Retinal pigment epithelial cell (primary cell): ENCODE measurements at regions not wholly inside any gene's neighbourhood (a gene's known extent, or its start where the extent isn't known, plus 50 kb on each side); places are given as distances from the start of the nearest gene placed in this dataset.

ENCODE experiments used
- DNase-seq: peaks from one replicate; pipeline ENCODE4 v3.0.0-alpha.2; 2010; ENCODE audit warnings: low read depth
- H3K4me3 ChIP-seq: 2 replicates; pipeline ENCODE4 v1.5.1; 2011; ENCODE audit warnings: mild to moderate bottlenecking, low read length, control low read depth, moderate library complexity
- TF ChIP-seq, protein P1 (sequence below): conservative IDR thresholded peaks from 2 replicates; pipeline ENCODE4 v1.5.1; 2011; ENCODE audit warnings: low read depth, low read length, control low read depth, inconsistent platforms

DNA sequence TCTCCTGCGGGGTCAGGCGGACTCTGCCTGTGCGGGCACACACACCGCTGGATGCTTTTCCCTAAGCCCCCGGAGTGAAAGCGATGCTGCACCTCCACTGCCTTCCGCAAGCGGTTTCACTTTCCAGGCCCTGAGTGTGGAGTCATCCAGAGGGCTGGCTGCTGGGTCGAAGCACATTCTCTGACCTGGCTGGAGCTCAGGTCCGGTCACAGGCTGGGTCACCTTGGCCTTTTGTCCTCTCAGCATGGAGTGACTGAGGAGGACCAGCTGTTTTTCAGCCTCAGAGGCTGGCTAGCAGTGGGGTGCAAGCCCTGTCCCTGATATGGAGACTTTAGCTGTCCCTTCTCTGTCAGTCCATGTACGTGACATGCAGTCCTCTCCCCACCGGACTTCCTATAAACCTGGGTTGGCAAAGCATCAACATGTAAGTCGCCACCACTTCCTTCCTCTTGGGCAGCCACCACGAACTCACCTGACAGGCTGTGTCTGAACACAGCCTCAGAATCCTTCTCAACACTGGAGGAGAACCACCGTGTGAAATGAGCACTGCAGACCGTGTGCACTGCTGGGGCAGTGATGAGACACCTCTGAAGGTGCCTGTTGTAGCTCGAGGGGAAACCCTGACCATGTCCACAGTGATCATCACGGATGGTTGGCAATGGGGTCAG is 51.3 kb downstream of the GADD45G start:
- TF ChIP-seq, protein P1, sequence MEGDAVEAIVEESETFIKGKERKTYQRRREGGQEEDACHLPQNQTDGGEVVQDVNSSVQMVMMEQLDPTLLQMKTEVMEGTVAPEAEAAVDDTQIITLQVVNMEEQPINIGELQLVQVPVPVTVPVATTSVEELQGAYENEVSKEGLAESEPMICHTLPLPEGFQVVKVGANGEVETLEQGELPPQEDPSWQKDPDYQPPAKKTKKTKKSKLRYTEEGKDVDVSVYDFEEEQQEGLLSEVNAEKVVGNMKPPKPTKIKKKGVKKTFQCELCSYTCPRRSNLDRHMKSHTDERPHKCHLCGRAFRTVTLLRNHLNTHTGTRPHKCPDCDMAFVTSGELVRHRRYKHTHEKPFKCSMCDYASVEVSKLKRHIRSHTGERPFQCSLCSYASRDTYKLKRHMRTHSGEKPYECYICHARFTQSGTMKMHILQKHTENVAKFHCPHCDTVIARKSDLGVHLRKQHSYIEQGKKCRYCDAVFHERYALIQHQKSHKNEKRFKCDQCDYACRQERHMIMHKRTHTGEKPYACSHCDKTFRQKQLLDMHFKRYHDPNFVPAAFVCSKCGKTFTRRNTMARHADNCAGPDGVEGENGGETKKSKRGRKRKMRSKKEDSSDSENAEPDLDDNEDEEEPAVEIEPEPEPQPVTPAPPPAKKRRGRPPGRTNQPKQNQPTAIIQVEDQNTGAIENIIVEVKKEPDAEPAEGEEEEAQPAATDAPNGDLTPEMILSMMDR: no peak
- H3K4me3 ChIP-seq: no peak overlapping the region
- no peak for DNase-seq

DNA sequence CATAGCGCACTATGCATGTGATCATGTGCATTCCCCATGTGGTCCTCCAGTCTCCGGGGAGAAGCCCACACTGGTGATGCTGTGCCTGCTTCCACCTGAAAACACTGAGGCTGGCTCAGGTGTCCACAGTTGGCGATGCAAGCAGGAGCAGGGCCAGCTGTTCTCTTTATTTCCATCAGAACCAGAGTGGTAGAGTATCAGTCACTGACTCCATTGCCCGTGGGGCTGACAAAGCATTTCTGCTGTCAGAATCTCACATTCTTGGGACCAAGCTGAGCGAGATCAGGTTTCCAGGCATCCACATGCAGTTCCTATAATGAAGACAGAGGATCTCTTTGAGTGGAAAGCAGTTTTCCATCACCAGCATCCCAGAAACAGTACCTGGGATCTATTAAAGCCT is 52.5 kb downstream of the GADD45G start:
- DNase-seq: no peak
- no peak overlapping the region for H3K4me3 ChIP-seq
- TF ChIP-seq, protein P1: no peak

DNA sequence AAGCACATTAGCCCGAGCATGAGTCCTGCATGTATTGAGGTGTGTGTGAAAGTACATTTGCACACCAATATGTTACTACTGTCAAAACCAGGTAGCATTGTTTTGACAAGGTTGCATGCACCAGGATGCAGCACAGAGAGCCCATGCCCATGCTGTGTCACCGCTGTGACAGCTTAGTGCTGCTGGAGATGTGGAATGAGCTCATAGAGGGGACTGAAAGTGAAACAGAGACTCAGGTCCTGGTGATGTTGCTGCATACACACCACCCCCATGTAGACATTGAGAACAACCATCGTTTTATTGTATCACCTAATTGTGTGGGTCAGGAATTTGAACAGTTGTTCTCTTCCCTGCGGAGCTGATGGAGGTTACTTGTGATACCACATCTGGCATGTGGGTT is 53.0 kb downstream of the GADD45G start:
- no peak overlapping the region for H3K4me3 ChIP-seq
- TF ChIP-seq, protein P1: no peak
- DNase-seq: no peak

DNA sequence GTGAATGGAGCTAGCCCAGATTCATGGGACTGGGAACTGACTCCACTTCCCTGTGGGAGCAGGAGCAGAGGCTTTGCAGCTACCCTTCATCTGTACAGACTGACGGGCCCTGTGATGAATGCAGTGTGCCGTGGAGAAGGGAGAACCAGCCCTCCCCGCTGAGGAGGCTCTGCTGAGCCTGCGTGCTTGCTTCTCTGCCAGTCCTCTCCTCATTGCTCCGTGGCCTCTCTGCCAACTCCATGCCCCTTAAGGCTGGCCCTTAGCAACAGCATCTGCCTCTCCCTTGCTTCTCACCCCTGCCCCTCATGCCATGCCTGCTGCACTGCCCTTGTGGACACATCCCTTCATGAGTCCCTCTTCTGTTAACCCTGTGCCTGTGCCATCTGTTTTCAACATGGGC is 53.6 kb downstream of the GADD45G start:
- no peak overlapping the region for H3K4me3 ChIP-seq
- TF ChIP-seq, protein P1: no peak
- no peak for DNase-seq

DNA sequence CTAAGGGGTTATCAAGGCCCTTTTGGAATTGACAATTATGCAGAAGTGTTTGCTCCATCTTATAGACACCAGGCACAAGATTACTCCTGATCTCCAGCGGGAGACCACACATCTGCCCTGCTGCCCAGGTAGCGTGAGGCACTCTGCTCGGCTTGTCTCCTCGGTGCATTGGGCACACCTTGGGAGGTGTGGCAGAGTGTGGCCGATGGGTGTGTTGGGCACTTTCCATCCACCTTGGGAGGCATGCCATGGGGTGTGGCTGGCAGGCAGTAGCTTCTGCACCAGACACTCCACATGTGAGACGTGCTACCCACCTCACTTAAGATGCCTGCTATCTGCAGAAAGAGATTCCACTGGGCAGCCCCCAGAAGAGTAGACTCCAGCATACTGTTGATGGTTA is 54.1 kb downstream of the GADD45G start:
- DNase-seq: no peak
- TF ChIP-seq, protein P1: no peak
- no peak overlapping the region for H3K4me3 ChIP-seq

DNA sequence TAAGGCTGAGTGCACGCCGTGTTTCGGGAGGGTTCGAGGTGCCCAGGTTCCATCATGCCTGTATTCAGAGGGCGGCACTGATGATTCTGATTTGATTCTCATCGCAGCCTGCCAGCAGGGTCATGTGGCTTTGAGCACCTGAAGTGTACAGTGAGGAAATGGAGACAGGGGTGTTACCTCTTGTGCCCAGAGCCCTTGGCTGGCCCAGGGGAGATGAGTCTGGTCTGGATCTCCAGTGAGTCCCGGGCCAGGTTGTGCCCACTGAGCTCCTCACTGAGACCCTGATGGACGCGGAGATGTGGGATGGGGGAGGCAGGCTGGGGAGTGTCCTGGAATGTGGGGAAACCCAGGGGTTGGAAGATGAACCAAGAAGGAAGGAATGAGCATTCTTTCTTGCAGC is 54.7 kb downstream of the GADD45G start:
- TF ChIP-seq, protein P1: no peak
- no peak overlapping the region for H3K4me3 ChIP-seq
- no peak for DNase-seq

DNA sequence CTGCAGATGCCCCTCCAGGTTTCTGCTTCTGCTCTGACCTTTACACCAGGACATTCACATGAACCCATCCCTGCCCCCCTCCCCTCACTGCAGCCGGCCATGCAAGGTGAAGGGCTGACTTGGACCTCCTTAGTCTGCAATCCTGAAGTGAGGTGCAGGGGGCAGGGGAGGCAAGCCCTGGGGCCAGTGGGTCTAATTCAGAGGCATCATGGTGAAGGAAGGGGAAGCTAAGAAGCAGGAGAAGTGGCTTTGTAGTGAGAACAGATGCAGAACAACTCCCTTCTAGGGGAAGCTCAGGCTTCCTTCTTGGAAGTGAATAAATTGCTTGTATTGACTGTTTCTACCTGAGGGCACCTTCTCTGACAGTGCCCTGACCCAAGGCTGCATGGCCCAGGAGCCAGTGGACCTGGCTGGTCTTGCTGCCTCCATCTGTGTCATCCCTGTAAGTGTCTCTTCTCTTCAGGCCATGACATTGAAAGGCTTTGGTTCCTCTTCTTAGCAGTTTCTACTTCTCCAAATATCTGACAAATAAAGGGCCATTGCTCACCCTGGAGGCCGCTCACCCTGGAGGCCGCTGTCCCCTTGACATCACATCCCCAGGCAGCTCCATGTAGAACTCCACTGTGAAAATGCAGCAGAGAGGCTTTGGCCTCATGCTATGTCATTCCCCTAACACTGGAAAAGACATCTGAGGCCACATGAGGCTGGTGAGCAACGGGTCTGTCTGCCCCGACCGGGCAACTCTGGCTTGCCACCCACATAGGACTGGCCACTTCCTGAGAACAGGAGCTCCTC is 55.3 kb downstream of the GADD45G start:
- H3K4me3 ChIP-seq: no peak overlapping the region
- DNase-seq: no peak
- TF ChIP-seq, protein P1: no peak
